ENCODE measurements at regions not wholly inside any gene's neighbourhood (a gene's known extent, or its start where the extent isn't known, plus 50 kb on each side); places are given as distances from the start of the nearest gene placed in this dataset.

DNA sequence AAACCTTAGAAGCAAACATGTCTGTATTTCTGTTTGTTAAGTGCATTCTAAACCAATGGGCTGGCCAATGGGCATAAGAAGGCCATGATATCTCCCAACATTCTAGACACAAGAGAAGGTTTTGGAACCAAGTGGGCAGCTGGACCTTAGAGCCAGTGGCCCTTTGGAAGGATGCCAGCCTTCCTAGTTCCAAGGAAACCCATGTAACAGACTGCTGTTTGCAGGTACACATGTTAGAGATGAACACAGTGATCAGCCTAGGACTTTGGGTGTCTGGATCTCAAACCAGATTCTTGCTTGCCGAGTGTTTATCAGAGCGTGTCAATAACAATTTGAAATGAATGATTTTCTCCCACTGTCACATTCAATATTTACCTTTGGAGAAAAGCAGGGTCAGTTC lies 97.5 kb upstream of the COPS8 start:
- TF ChIP-seq CTCF (IDR thresholded peaks at IDR 0.05; ENCODE audit: low read depth, low read length): no peak
- no peak overlapping the region for H3K4me3 ChIP-seq (ENCODE audit: low read depth, low read length)

DNA sequence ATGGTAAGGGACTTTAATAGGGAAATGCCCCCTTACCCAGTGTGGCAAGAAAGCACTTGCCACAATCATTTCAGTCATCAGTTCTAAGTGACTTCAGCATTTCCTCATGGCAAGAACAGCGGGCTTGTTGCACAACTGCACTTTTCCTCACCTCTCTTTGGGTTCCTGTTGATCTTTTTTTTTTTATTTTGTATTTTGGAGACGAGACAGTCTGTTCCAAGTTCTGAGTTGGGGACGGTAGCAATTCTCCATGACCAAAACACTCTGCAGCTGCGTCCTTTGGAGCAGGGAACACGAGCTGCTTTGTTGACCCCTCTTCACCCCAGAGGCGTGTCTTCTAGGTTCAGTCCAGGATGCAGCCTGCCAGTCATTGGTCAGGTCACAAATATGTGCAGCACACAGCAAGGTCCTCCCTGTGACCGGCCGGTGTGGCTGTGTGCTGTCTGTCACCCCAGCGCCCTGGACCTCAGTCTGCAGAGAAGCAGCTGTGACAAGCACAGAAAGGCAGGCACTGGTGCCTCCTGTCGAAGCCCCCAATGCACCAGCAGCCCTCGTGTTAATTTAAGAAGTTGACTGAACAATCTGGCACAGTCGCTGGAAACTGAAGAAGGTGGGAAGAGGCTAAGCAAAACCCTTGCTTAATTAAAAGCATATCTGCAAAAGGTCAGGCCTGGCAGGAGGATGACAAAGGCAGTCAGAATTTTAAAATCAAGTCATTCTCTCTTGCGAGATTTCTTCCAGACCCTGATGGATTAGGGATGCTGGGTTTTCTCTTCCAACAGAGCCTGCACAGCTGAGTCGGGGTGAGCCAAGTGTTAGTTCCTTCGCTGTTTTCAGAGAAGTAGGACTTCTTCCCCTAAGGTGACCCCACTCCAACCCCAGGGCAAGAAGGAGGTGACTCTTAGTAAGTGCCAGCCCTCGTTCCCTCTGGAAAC lies 96.7 kb upstream of the COPS8 start:
- TF ChIP-seq CTCF (IDR thresholded peaks at IDR 0.05; ENCODE audit: low read depth, low read length): no peak
- H3K4me3 ChIP-seq (ENCODE audit: low read depth, low read length): no peak overlapping the region

GRCh38 chr2:236990552-236990951 lies 95.1 kb upstream of the COPS8 start:
- TF ChIP-seq CTCF (IDR thresholded peaks at IDR 0.05; ENCODE audit: low read depth, low read length): no peak
- no peak overlapping the region for H3K4me3 ChIP-seq (ENCODE audit: low read depth, low read length)

DNA sequence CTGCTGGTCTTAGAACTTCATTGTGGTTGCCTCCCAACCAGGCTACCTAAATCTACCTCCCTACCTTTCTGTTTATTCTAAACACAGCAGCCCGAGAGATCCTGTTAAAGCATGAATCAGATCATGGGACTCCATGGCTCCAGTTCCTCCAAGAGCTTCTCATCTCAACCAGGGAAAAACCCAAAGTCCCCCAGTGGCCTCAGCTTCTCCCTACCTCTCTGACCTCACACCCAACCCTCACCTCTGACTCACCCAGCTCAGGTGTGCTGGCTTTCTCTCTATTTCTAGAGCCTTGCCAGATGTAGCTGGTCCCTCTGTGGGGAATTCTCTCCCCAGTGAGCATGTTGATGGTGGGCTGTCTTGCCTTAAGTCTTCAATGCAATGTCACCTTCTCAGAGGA lies 93.8 kb upstream of the COPS8 start:
- no peak for TF ChIP-seq CTCF (IDR thresholded peaks at IDR 0.05; ENCODE audit: low read depth, low read length)
- H3K4me3 ChIP-seq (ENCODE audit: low read depth, low read length): no peak overlapping the region

GRCh38 chr2:236993286-236993685 lies 92.4 kb upstream of the COPS8 start:
- no peak overlapping the region for H3K4me3 ChIP-seq (ENCODE audit: low read depth, low read length)
- TF ChIP-seq CTCF (IDR thresholded peaks at IDR 0.05; ENCODE audit: low read depth, low read length): no peak

DNA sequence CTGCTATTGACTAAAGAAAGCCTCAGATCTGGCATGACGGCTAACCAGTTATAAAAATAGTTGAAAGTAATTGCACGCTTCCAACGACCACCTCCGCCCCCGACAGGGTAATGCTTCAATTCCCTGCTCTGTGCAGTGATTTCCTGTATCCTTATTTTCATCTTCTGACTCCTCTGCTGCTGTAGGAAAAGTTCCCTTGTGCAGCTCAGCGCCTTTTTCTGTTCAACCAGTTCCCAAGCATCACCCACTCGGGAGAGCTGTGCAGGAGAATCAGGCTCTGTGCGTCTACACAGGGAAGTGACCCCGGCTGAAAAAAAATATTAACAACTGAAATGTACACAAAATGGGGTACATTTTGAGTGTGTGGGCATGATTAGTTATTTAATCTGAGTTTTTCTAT lies 91.3 kb upstream of the COPS8 start:
- no peak overlapping the region for H3K4me3 ChIP-seq (ENCODE audit: low read depth, low read length)
- TF ChIP-seq CTCF (IDR thresholded peaks at IDR 0.05; ENCODE audit: low read depth, low read length): no peak

GRCh38 chr2:236997069-236997715 lies 88.5 kb upstream of the COPS8 start:
- no peak overlapping the region for H3K4me3 ChIP-seq (ENCODE audit: low read depth, low read length)
- TF ChIP-seq CTCF (IDR thresholded peaks at IDR 0.05; ENCODE audit: low read depth, low read length): no peak

Data from WI38 (cell line).